Erythroblast (primary cell): ENCODE measurements at regions not wholly inside any gene's neighbourhood (a gene's known extent, or its start where the extent isn't known, plus 50 kb on each side); places are given as distances from the start of the nearest gene placed in this dataset.

Source experiments
- GATA1 ChIP-seq: IDR thresholded peaks from 2 replicates; pipeline ENCODE4 v1.6.1; 2011; ENCODE audit warnings: low read depth, mild to moderate bottlenecking, control low read depth, low read length, moderate library complexity
- POLR2A ChIP-seq: IDR thresholded peaks from 2 replicates; pipeline ENCODE4 v1.6.1; 2011; ENCODE audit warnings: mild to moderate bottlenecking, low read length

DNA sequence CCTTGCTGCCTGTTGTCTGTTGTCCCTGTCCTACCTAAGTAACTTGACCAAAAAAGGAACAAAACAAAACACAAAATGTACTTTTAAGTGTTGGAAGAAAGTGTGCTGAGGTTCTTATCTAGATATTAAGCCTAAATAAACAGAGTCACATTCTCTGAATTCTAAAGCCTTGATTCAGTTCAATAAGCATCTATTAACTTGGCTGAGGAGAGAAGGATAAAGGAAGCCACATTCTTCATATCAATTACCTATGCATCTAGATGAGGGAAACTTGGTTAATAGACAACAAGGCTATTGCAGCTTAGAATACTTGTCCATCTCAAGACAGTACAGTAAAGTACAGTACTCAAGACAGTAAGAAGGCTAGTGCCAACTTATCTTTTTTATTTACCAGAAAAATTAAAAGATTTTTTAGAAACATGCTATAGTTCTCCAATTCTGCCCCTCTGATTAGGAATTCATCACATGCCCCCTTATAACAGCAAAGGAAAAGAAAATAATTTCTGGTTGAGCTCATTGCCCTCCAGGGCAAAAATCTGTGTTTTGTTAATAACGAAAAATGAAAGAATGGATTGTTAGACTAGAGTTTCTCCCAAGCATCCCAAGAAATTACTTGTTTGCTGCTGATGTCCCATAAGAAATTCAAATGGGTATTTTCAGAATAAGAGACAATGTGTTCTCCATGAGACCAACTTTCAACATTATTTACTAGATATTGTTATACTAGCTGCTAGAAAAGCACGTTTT, 546.5 kb upstream of the SEMA3D start:
- no peak for TF ChIP-seq POLR2A
- TF ChIP-seq GATA1: no peak
